MG63 (cell line): ENCODE measurements at regions not wholly inside any gene's neighbourhood (a gene's known extent, or its start where the extent isn't known, plus 50 kb on each side); places are given as distances from the start of the nearest gene placed in this dataset.

Experiments
- DNase-seq: peaks from one replicate; pipeline ENCODE4 v3.0.0-alpha.2; 2020
- H3K27me3 ChIP-seq: fragments of 250-450 bp; sonication (Bioruptor Pico); 2 replicates; pipeline ENCODE4 v1.5.1; 2020; ENCODE audit warnings: mild to moderate bottlenecking, moderate library complexity
- H3K36me3 ChIP-seq: fragments of 250-450 bp; sonication (Bioruptor Pico); 2 replicates; pipeline ENCODE4 v1.5.1; 2020; ENCODE audit warnings: mild to moderate bottlenecking, moderate library complexity
- H3K4me3 ChIP-seq: fragments of 250-450 bp; sonication (Bioruptor Pico); 2 replicates; pipeline ENCODE4 v1.5.1; 2020; ENCODE audit warnings: mild to moderate bottlenecking, moderate library complexity
- H3K9me3 ChIP-seq: fragments of 250-450 bp; sonication (Bioruptor Pico); 2 replicates; pipeline ENCODE4 v1.5.1; 2020; ENCODE audit warnings: mild to moderate bottlenecking, moderate library complexity

DNA sequence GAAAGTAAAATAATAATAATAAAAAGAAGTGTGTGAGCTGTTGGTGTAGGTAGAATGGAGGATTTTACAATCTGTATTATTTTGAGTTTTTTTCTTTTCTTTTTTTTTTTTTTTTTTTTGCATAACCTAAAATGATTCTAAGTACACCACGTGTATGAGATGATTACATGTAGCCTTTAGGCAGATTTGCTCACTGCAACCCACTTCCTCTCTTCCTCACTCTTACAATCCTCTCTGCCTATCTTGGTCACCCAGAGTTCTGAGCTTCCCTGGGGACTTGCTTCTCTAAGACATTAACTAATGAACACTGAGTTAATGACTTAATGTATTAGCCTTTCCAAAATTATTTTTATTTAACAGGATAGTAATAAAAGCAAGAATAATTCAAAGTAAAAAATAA is 1169.6 kb downstream of the EFNB2 start:
- no peaks in the 10 kb centered on the region for H3K9me3 ChIP-seq
- DNase-seq = no peak
- no peaks in the 10 kb centered on the region for H3K36me3 ChIP-seq
- H3K27me3 ChIP-seq = no peaks in the 10 kb centered on the region
- H3K4me3 ChIP-seq = no peak overlapping the region

- Histone ChIP-seq H3K9me3 (no peaks in the 10 kb centered on the region), H3K36me3 (no peaks in the 10 kb centered on the region), H3K27me3 (no peaks in the 10 kb centered on the region), H3K4me3 (no peak overlapping the region)
- DNase-seq = no peak
Observed at GRCh38 chr13:105365021-105365550, 1170.4 kb downstream of the EFNB2 start.

DNA sequence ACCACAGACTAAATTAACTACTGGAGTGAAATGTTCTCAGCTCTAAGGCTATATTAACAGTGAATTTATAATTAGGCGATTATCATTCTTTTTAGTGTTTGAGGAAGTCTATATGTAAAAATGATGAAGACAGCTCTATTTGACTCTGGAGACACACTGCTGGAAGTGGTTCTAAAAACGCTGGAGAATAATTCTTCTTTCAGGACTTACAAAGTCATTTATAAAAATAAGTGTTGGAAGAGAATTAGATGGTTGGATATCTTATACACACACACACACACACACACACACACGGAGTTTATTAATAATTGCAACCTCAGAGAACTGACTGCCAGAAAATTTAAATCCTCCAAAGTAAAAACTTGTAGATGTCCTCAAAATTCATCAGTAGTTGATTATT is 1171.3 kb downstream of the EFNB2 start:
- Histone ChIP-seq H3K36me3 (no peaks in the 10 kb centered on the region), H3K4me3 (no peak overlapping the region)

DNA sequence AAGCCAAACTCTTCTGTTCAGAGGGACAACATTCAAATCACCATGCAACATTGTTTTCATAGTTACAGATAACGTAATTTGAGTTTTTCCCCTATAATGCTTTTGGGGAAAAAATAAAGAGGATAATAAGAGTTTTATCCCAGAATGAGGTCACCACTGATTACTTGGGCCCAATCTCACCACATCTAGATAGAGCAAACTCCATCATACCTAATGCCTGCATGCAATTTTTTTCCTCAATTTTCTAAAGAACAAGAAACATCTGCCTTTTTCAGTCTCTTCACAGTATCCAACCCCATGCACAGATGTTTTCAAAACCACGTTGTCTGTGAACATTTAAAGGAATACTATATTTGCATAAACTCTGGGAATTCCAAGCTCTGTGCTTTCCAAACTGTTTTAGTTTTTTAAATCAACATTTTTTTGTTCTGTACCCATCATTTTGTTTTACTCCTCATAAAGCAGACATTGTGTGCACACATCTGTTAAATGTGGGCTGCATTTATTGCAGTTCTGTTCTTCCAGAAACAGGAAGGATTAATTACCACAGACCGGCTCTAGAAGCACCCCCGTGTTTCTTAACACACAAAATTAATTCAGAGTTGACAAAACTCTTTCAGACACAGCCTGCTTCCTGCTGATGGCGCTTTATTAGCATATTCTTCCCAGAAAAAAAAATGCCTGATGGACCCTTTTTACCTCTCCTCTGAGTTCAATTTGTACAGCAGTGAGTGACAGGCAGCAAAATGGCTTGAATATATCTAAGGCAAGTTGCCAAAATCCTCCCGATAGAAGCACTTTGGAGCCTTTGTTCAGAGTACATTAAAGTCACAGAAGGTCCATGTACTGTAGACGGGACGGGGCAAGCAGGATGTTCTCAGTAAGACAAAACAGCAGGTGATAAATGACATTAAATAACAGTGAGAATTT is 1171.9 kb downstream of the EFNB2 start:
- Histone ChIP-seq H3K27me3 (no peaks in the 10 kb centered on the region), H3K4me3 (no peak overlapping the region), H3K36me3 (no peaks in the 10 kb centered on the region), H3K9me3 (no peaks in the 10 kb centered on the region)
- DNase-seq = no peak

More for the DNA sequence above, 1171.3 kb downstream of the EFNB2 start:
- DNase-seq = no peak
- no peaks in the 10 kb centered on the region for H3K27me3 ChIP-seq
- H3K9me3 ChIP-seq = no peaks in the 10 kb centered on the region

GRCh38 chr13:105353654-105354053 is 1181.8 kb downstream of the EFNB2 start:
- Histone ChIP-seq H3K9me3 (no peaks in the 10 kb centered on the region), H3K27me3 (no peaks in the 10 kb centered on the region), H3K36me3 (no peaks in the 10 kb centered on the region), H3K4me3 (no peak overlapping the region)
- DNase-seq = no peak

- Histone ChIP-seq H3K36me3 (no peaks in the 10 kb centered on the region), H3K9me3 (no peaks in the 10 kb centered on the region), H3K4me3 (no peak overlapping the region), H3K27me3 (no peaks in the 10 kb centered on the region)
- DNase-seq = no peak
Observed at GRCh38 chr13:105349082-105349723, 1186.3 kb downstream of the EFNB2 start.

DNA sequence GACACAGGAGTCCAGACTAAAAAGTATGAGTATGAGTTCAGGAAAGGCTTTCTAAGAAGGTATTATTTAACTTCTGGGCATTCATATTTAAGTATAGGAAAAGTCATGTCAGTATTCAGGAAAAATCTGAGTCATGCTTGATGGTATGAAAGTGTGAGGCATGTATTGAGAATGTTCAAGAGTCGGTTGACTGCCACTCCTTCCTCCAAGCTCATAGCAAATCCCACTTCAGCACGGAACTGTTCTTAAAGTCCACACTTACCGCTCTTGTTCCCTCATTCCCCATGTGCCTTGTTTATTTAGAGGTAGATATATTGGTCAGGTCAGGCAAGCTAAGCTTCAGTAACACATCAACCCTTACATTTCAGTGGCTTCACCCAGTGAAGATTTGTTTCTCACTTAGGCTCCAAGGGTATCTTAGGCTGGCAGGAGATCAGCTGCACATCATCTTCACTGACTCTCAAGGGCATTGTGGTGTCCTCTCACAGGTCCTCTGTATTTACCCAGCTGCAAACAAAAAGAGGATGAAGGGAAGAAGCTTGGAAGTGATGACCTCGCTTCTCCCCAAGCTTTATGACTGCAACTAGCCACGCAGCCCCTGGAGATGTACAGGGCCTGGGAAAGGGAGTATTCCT is 1189.2 kb downstream of the EFNB2 start:
- Histone ChIP-seq H3K36me3 (no peaks in the 10 kb centered on the region), H3K27me3 (no peaks in the 10 kb centered on the region), H3K9me3 (no peaks in the 10 kb centered on the region), H3K4me3 (no peak overlapping the region)
- peak; percentile 35 for DNase-seq

- Histone ChIP-seq H3K4me3 (no peak overlapping the region), H3K36me3 (no peaks in the 10 kb centered on the region), H3K9me3 (no peaks in the 10 kb centered on the region), H3K27me3 (no peaks in the 10 kb centered on the region)
- no peak for DNase-seq
Observed at GRCh38 chr13:105345730-105346129, 1189.7 kb downstream of the EFNB2 start.

GRCh38 chr13:105345131-105345530 is 1190.3 kb downstream of the EFNB2 start:
- Histone ChIP-seq H3K9me3 (no peaks in the 10 kb centered on the region), H3K4me3 (no peak overlapping the region), H3K27me3 (no peaks in the 10 kb centered on the region), H3K36me3 (no peaks in the 10 kb centered on the region)
- DNase-seq = no peak

DNA sequence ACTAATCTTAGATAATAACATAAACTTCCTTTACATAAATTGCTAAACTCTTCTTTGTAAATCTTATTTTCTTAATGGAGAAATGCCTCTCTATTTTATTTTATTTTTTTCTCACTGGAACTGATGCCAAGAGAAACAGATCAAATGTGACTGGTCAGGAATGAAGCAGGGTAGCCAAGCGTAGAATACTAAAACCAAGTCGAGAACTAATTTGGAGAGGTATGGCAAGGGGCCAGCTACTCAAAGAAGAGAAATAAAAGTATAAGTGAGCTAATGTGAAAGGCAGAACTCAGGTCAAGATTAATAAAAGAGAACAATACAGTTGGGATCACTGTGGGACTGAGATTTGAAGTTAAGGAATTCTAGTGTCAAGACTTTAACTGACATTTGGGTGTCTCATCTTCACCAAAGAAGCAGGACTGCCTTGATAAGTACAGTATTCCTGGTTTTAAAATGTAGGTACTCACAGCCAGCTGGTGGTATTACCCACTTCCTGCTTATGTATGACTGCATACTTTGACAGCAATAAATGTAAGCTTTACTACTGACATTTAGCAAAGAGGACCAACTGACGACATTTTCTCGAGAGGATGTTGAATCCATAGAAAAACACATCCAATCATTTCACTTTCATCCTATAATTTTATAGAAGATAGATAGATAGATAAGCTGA is 1192.2 kb downstream of the EFNB2 start:
- no peak overlapping the region for H3K4me3 ChIP-seq
- DNase-seq = no peak
- no peaks in the 10 kb centered on the region for H3K9me3 ChIP-seq
- H3K36me3 ChIP-seq = no peaks in the 10 kb centered on the region
- H3K27me3 ChIP-seq = no peaks in the 10 kb centered on the region

DNA sequence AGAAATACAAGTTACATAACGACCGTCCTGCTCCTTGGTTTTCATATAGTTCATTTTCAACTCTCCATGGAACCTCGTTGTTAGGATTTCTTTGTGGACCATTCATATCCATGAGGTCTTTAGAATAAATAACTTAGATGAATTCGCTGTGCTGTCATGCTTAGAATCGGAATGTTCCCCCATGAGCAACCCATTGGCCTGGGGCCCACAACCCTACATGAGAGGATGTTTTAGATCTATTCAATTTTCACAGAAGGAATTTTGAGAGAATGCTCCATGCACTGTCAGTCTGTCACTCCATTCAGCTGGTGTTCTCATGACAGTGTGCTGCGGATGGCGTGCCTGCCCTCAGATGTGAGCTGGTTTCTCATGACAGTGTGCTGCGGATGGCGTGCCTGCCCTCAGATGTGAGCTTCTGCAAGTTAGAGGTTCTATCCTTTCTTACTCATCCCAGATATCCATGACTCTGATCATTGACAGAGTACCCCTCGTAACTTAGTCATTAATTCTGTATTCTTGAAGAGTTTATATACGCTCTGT is 1193.1 kb downstream of the EFNB2 start:
- H3K9me3 ChIP-seq = no peaks in the 10 kb centered on the region
- no peaks in the 10 kb centered on the region for H3K36me3 ChIP-seq
- no peak for DNase-seq
- H3K27me3 ChIP-seq = no peaks in the 10 kb centered on the region
- no peak overlapping the region for H3K4me3 ChIP-seq

DNA sequence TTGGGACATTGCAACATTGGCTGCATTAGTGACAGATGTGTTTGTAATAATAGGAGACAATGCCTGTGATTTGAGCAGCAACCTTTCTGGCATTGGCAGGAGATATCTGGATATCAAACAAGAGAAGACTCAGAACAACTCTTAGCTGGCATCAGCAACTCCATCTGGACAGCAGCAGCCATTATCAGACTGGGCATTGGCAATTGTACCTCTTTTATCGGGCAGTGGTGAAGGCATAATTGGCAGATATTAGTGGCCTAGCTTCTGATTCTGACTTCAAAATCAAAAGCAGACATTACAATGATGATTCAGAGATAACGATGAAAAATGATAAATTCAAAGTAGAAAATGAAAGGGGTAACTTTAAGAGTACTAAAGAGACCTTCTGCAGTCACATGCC is 1193.7 kb downstream of the EFNB2 start:
- Histone ChIP-seq H3K4me3 (no peak overlapping the region), H3K36me3 (no peaks in the 10 kb centered on the region), H3K9me3 (no peaks in the 10 kb centered on the region), H3K27me3 (no peaks in the 10 kb centered on the region)
- no peak for DNase-seq

DNA sequence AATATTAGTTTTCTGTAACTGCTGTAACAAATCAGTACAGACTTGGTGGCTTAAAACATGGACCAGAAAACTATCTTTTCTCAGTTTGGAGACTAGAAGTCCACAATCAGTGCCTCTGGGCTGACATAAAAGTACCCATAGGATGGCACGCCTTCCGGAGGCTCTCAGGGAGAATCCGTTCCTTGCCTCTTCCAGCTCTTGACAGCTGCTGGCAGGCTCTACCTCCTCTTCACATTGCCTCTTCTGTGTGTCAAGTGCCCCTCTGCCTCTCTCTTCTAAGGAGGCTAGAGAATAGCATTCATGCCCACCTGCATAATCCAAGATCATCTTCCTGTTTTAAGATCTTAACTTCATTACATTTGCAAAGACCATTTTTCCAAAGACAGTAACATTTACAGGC is 1194.2 kb downstream of the EFNB2 start:
- Histone ChIP-seq H3K9me3 (no peaks in the 10 kb centered on the region), H3K4me3 (no peak overlapping the region), H3K36me3 (no peaks in the 10 kb centered on the region), H3K27me3 (no peaks in the 10 kb centered on the region)
- no peak for DNase-seq

DNA sequence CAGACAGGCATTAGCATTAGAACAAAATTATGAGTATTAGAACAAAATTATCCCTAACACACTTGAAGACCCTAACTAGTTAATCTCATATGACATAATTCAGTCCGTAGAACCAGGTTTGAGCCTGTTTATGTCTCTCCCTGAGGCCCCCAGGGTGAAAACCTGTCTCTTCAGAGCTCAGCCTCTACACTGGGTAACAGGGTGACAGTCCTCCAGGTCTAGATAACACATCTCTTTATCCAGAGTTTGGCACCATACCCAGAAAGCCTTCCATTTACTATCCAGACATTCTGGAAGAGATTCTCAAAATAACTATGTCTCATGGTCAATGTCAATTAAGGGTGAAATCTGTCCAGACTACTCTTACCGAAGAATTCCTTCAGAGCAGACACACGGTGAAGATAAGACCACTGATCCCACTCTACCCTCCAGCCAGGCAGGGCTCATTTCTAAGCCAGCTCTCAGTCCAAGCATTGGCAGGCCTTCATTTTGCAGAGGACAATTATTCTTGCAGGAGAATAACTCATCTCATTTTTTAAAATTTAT is 1195.3 kb downstream of the EFNB2 start:
- Histone ChIP-seq H3K4me3 (no peak overlapping the region), H3K27me3 (no peaks in the 10 kb centered on the region), H3K36me3 (no peaks in the 10 kb centered on the region), H3K9me3 (no peaks in the 10 kb centered on the region)
- DNase-seq = no peak

- Histone ChIP-seq H3K4me3 (no peak overlapping the region), H3K9me3 (no peaks in the 10 kb centered on the region), H3K36me3 (no peaks in the 10 kb centered on the region), H3K27me3 (no peaks in the 10 kb centered on the region)
- DNase-seq = no peak
Observed at GRCh38 chr13:105338773-105339172, 1196.7 kb downstream of the EFNB2 start.

DNA sequence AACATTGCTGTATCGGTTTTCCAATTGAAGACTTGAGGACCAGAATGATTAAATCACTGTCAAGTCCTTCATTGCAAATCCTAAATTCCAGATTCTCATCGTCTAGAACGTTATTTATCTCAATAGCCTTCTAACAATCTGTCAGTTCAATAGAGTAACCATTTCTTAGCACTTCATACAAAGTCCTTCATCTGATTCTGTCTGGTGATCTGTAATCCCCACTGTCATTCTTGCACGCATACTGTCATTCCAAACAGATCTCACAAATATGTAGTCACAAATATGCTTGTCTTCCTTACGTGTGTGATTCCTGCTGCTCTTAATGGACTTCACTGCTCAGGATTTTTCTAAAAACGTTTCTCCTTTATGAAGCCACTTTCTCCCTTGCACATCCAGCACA is 1197.5 kb downstream of the EFNB2 start:
- H3K27me3 ChIP-seq = no peaks in the 10 kb centered on the region
- DNase-seq = no peak
- H3K4me3 ChIP-seq = no peak overlapping the region
- H3K36me3 ChIP-seq = no peaks in the 10 kb centered on the region
- no peaks in the 10 kb centered on the region for H3K9me3 ChIP-seq
